PC-3 (cell line): ENCODE measurements at regions not wholly inside any gene's neighbourhood (a gene's known extent, or its start where the extent isn't known, plus 50 kb on each side); places are given as distances from the start of the nearest gene placed in this dataset.

ENCODE experiments used
- ATAC-seq: fragments of 200-7000 bp; cut with Tn5 transposase; 2 replicates; pipeline ENCODE4 v1.9.1; 2020; ENCODE audit warnings: mild to moderate bottlenecking, moderate library complexity
- BruUV-seq: library from RNA; stranded (reverse); fragments of 400-500 nt; replicated peaks from 2 replicates; lab custom pipeline; 2021; lab: Mats Ljungman, UMichigan
- CTCF ChIA-PET: fragments of 300-600 bp; sonication (Branson Sonifier 250); formaldehyde crosslinking; loops from one replicate; lab custom pipeline; 2022; ENCODE audit warnings: antibody characterized with exemption; lab: Charles Lee
- POLR2A ChIA-PET: fragments of 300-600 bp; sonication (Branson Sonifier 250); formaldehyde crosslinking; loops from one replicate; lab custom pipeline; 2022; ENCODE audit warnings: antibody characterized with exemption; ENCODE audit not compliant: unreplicated experiment; lab: Charles Lee
- DNase-seq: peaks from one replicate; pipeline ENCODE4 v3.0.0-alpha.2; 2015
- H2AFZ ChIP-seq: fragments of 300-600 bp; sonication (generic); 2 replicates; pipeline ENCODE4 v1.6.0; 2016; ENCODE audit warnings: antibody characterized with exemption, low read length
- H3F3A ChIP-seq: fragments of 300-600 bp; sonication (generic); one replicate; pipeline ENCODE4 v1.6.0; 2017; ENCODE audit warnings: antibody characterized with exemption, low read length, control low read depth, mild to moderate bottlenecking; ENCODE audit not compliant: unreplicated experiment
- H3K27ac ChIP-seq: fragments of 300-600 bp; sonication (generic); 2 replicates; pipeline ENCODE4 v1.5.1; 2016; ENCODE audit warnings: mild to moderate bottlenecking, low read length
- H3K27me3 ChIP-seq: fragments of 300-600 bp; sonication (generic); 2 replicates; pipeline ENCODE4 v1.6.1; 2016; ENCODE audit warnings: low read length, mixed read lengths
- H3K36me3 ChIP-seq: fragments of 300-600 bp; sonication (generic); 2 replicates; pipeline ENCODE4 v1.6.1; 2016; ENCODE audit warnings: low read depth, mixed run types, low read length, mixed read lengths
- H3K4me1 ChIP-seq: fragments of 300-600 bp; sonication (generic); 2 replicates; pipeline ENCODE4 v1.5.1; 2016; ENCODE audit warnings: low read length; ENCODE audit not compliant: insufficient read depth
- H3K4me2 ChIP-seq: fragments of 300-600 bp; sonication (generic); 2 replicates; pipeline ENCODE4 v1.6.0; 2016; ENCODE audit warnings: low read length
- H3K4me3 ChIP-seq: fragments of 300-600 bp; sonication (generic); 2 replicates; pipeline ENCODE4 v1.5.1; 2016; ENCODE audit warnings: mild to moderate bottlenecking, low read length, mixed read lengths
- H3K79me2 ChIP-seq: fragments of 300-600 bp; sonication (generic); 2 replicates; pipeline ENCODE4 v1.6.1; 2017; ENCODE audit warnings: low read length, mixed read lengths
- H3K9ac ChIP-seq: fragments of 300-600 bp; sonication (generic); 2 replicates; pipeline ENCODE4 v1.6.0; 2016; ENCODE audit warnings: mild to moderate bottlenecking, low read length
- H3K9me2 ChIP-seq: fragments of 300-600 bp; sonication (generic); replicated peaks from 2 replicates; pipeline ENCODE4 v1.6.1; 2016; ENCODE audit warnings: mixed run types, low read length, mixed read lengths
- H3K9me3 ChIP-seq: fragments of 300-600 bp; sonication (generic); 2 replicates; pipeline ENCODE4 v1.6.1; 2016; ENCODE audit warnings: low read length, mixed read lengths
- H4K20me1 ChIP-seq: fragments of 300-600 bp; sonication (generic); 2 replicates; pipeline ENCODE4 v1.6.1; 2016; ENCODE audit warnings: low read length, mixed read lengths
- CTCF ChIP-seq: fragments of 300-600 bp; sonication (generic); conservative IDR thresholded peaks from 2 replicates; pipeline ENCODE4 v1.5.1; 2017; ENCODE audit warnings: antibody characterized with exemption, low read depth, mild to moderate bottlenecking, low read length
- EZH2 ChIP-seq: fragments of 300-600 bp; sonication (generic); IDR thresholded peaks from one replicate; pipeline ENCODE4 v1.6.1; 2017; ENCODE audit warnings: antibody characterized with exemption, mild to moderate bottlenecking, low read length; ENCODE audit not compliant: unreplicated experiment
- EZH2phosphoT487 ChIP-seq: fragments of 300-600 bp; sonication (generic); IDR thresholded peaks from 2 replicates; pipeline ENCODE4 v1.6.1; 2018; ENCODE audit warnings: mild to moderate bottlenecking, antibody characterized with exemption, low read length, borderline replicate concordance
- intact Hi-C: fragments of 100-400 bp; cut with micrococcal nuclease; formaldehyde crosslinking; loops from 2 replicates; pipeline ENCODE4 v1.9.0; 2023

GRCh38 chr6:93624408-93624807, 205.0 kb upstream of the EPHA7 start:
- ATAC-seq, result no peak
- BruUV-seq, result no TSS peak

DNA sequence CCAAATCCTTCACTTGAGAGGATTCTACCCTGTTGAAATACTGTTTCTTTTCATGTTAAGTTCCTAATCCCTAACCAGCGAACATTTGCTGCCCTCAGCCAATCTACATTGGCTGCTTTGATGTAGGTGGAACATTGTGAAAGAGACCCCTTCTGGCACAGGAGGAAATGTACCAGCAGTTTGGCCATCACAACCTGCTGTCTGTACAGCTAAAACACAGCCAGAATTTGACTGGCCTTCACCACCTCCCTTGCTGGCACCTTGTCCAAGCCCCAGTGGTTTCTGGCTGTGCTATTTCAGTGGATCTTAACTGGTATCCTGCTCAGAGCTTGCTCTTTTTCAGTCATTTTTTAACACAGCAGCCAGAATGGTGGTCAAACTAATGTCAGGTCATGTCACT, 202.1 kb upstream of the EPHA7 start:
- Histone ChIP-seq H3K9me3 (no peaks in the 10 kb centered on the region), H2AFZ (no peak overlapping the region), H3K27me3 (no peaks in the 10 kb centered on the region), H3K4me1 (no peaks in the 10 kb centered on the region), H3K27ac (no peak overlapping the region), H3K9me2 (no peaks in the 10 kb centered on the region), H3K79me2 (no peaks in the 10 kb centered on the region), H3K36me3 (no peaks in the 10 kb centered on the region), H3K9ac (no peak overlapping the region), H3K4me3 (no peak overlapping the region), H4K20me1 (no peaks in the 10 kb centered on the region), H3F3A (no peaks in the 10 kb centered on the region), H3K4me2 (no peak overlapping the region)
- DNase-seq (no peak), ATAC-seq (no peak)
- ChIA-PET CTCF (no interaction called here), POLR2A (no interaction called here)
- no peak for TF ChIP-seq CTCF
- TF ChIP-seq EZH2, result no peak
- TF ChIP-seq EZH2phosphoT487, result no peak
- BruUV-seq, result no TSS peak
- intact Hi-C loops, result no loop called here

More at GRCh38 chr6:93624408-93624807, 205.0 kb upstream of the EPHA7 start:
- H3K9me3 ChIP-seq, result no peaks in the 10 kb centered on the region
- no peak overlapping the region for H3K4me2 ChIP-seq
- H3K4me3 ChIP-seq, result no peak overlapping the region
- H2AFZ ChIP-seq, result no peak overlapping the region
- DNase-seq, result no peak
- intact Hi-C loops, result no loop called here
- TF ChIP-seq EZH2 (no peak), EZH2phosphoT487 (no peak), CTCF (no peak)
- H3F3A ChIP-seq, result no peaks in the 10 kb centered on the region
- no peak overlapping the region for H3K9ac ChIP-seq
- H3K36me3 ChIP-seq, result no peaks in the 10 kb centered on the region
- H3K9me2 ChIP-seq, result no peaks in the 10 kb centered on the region
- H4K20me1 ChIP-seq, result no peaks in the 10 kb centered on the region
- ChIA-PET CTCF (no interaction called here), POLR2A (no interaction called here)
- H3K27ac ChIP-seq, result no peak overlapping the region
- H3K4me1 ChIP-seq, result no peaks in the 10 kb centered on the region
- no peaks in the 10 kb centered on the region for H3K79me2 ChIP-seq
- H3K27me3 ChIP-seq, result no peaks in the 10 kb centered on the region

DNA sequence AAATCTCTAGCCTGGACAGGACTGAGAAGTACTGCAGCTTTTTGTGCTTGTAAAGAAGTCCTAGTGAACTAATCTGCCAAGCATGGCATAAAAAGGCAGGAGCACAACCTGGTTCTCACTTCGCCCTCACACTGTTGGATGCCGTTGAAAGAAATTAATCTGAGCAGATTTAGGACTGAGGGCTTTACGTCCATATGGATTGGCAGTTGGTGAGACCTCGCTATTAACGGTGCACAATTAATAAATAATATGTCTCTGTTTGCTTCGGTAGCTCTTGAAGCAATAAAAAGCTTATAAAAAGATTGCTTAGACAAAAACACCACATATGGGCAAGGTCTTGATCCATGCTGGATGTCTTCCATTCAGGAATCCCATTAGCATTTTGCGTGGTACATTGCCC, 185.6 kb upstream of the EPHA7 start:
- Histone ChIP-seq H3K27ac (no peak overlapping the region), H3K9ac (no peak overlapping the region), H3F3A (no peaks in the 10 kb centered on the region), H3K36me3 (no peaks in the 10 kb centered on the region), H3K27me3 (no peaks in the 10 kb centered on the region), H3K4me3 (no peak overlapping the region), H4K20me1 (no peaks in the 10 kb centered on the region), H3K4me1 (no peaks in the 10 kb centered on the region), H3K4me2 (no peak overlapping the region), H2AFZ (no peak overlapping the region), H3K9me3 (no peaks in the 10 kb centered on the region), H3K79me2 (no peaks in the 10 kb centered on the region), H3K9me2 (no peaks in the 10 kb centered on the region)
- CTCF ChIA-PET, result no interaction called here
- ATAC-seq, result no peak
- intact Hi-C loops, result no loop called here
- DNase-seq, result no peak
- BruUV-seq, result no TSS peak
- POLR2A ChIA-PET, result no interaction called here
- TF ChIP-seq CTCF, result no peak
- TF ChIP-seq EZH2phosphoT487, result no peak
- TF ChIP-seq EZH2, result no peak
